ENCODE measurements at regions not wholly inside any gene's neighbourhood (a gene's known extent, or its start where the extent isn't known, plus 50 kb on each side); places are given as distances from the start of the nearest gene placed in this dataset.

- TF ChIP-seq POLR2AphosphoS5 (IDR thresholded peaks at IDR 0.05) (no peak), EP300 (IDR thresholded peaks at IDR 0.05) (no peak)
Measured at GRCh38 chr7:4430227-4430626, 251.9 kb upstream of the FOXK1 start.
